Activated naive CD4-positive, alpha-beta T cell treated with anti-CD3 and anti-CD28 coated beads, Interleukin-2, amount 10 ng/mL, durations not matched to agents 7 days and 5 days (primary cell): ENCODE measurements at regions not wholly inside any gene's neighbourhood (a gene's known extent, or its start where the extent isn't known, plus 50 kb on each side); places are given as distances from the start of the nearest gene placed in this dataset.

Experiments
- CTCF ChIA-PET: fragments of 350-600 bp; sonication (Branson Sonifier 250); formaldehyde crosslinking; loops from one replicate; lab custom pipeline; 2021; ENCODE audit warnings: antibody characterized with exemption; lab: Charles Lee
- DNase-seq: peaks from one replicate; pipeline ENCODE4 v3.0.0-alpha.2; 2020
- H3K27ac Mint-ChIP-seq: one replicate; pipeline ENCODE4 v1.8.0; 2021; ENCODE audit warnings: mild to moderate bottlenecking, moderate library complexity, mixed read lengths
- H3K27me3 Mint-ChIP-seq: one replicate; pipeline ENCODE4 v1.8.0; 2021; ENCODE audit warnings: mild to moderate bottlenecking, mixed read lengths
- H3K36me3 Mint-ChIP-seq: one replicate; pipeline ENCODE4 v1.8.0; 2021; ENCODE audit warnings: mixed read lengths
- H3K4me1 Mint-ChIP-seq: one replicate; pipeline ENCODE4 v1.8.0; 2021; ENCODE audit warnings: mixed read lengths
- H3K4me3 Mint-ChIP-seq: one replicate; pipeline ENCODE4 v1.8.0; 2021; ENCODE audit warnings: mild to moderate bottlenecking, moderate library complexity, mixed read lengths
- H3K9me3 Mint-ChIP-seq: one replicate; pipeline ENCODE4 v1.8.0; 2021; ENCODE audit warnings: mixed read lengths

GRCh38 chr21:27314131-27314530, 347.2 kb upstream of the ADAMTS5 start:
- Mint-ChIP-seq H3K27ac (no peak overlapping the region), H3K4me3 (no peak overlapping the region), H3K27me3 (no peaks in the 10 kb centered on the region), H3K9me3 (peaks cover 2% of the 10 kb centered on the region), H3K36me3 (no peaks in the 10 kb centered on the region), H3K4me1 (no peaks in the 10 kb centered on the region)
- DNase-seq, result no peak
- CTCF ChIA-PET, result no interaction called here

GRCh38 chr21:27306791-27307775, 340.2 kb upstream of the ADAMTS5 start:
- CTCF ChIA-PET, result no interaction called here
- no peak for DNase-seq
- H3K27me3 Mint-ChIP-seq, result no peaks in the 10 kb centered on the region
- H3K36me3 Mint-ChIP-seq, result no peaks in the 10 kb centered on the region
- no peaks in the 10 kb centered on the region for H3K4me1 Mint-ChIP-seq
- H3K4me3 Mint-ChIP-seq, result no peak overlapping the region
- H3K27ac Mint-ChIP-seq, result no peak overlapping the region
- peaks cover 3% of the 10 kb centered on the region for H3K9me3 Mint-ChIP-seq

- H3K4me3 Mint-ChIP-seq, result no peak overlapping the region
- H3K27ac Mint-ChIP-seq, result no peak overlapping the region
- DNase-seq, result no peak
- H3K36me3 Mint-ChIP-seq, result no peaks in the 10 kb centered on the region
- no peaks in the 10 kb centered on the region for H3K4me1 Mint-ChIP-seq
- no peaks in the 10 kb centered on the region for H3K27me3 Mint-ChIP-seq
- peaks cover 3% of the 10 kb centered on the region for H3K9me3 Mint-ChIP-seq
- CTCF ChIA-PET, result no interaction called here
These were observed 339.3 kb upstream of the ADAMTS5 start for GRCh38 chr21:27306206-27306605.

DNA sequence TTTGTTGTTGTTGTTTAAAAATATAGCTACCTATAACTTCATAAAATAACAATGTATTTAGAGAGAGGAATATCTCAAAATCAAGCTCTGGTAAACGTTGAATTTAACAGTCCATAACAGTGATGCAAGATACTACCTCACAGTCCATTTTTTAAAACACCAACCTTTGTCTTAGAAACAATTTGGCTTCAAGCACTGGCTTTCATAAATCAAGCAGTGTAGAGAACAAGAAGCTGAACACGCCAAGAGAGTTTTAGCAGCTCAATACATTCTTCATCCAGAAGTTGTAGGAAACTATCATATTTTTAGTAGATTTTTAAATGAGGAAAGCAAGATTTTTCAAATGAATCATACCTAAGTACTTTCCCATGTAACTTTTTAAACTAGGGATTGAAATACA, 334.3 kb upstream of the ADAMTS5 start:
- Mint-ChIP-seq H3K4me3 (no peak overlapping the region), H3K9me3 (peaks cover 7% of the 10 kb centered on the region), H3K27ac (no peak overlapping the region), H3K4me1 (no peaks in the 10 kb centered on the region), H3K36me3 (no peaks in the 10 kb centered on the region), H3K27me3 (no peaks in the 10 kb centered on the region)
- CTCF ChIA-PET, result no interaction called here
- no peak for DNase-seq

DNA sequence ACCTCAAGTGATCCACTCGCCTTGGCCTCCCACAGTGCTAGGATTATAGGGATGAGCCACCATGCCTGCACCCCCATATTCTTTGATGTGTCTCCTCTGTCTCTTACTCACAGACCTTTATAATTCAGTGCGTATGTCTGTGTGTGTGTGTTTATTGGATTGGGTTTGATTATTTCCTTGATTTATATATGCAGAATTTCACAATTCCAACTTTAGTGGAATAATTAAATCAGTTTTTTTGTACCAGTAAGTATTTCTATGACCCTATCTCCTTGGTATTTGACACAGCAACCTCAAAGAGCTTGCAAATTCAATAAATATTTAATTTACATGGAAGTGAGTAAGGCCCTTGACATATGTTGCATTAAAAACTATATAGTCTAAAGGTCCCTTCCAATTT, 333.9 kb upstream of the ADAMTS5 start:
- no peaks in the 10 kb centered on the region for H3K27me3 Mint-ChIP-seq
- H3K4me1 Mint-ChIP-seq, result no peaks in the 10 kb centered on the region
- DNase-seq, result no peak
- H3K9me3 Mint-ChIP-seq, result peaks cover 10% of the 10 kb centered on the region
- CTCF ChIA-PET, result no interaction called here
- H3K4me3 Mint-ChIP-seq, result no peak overlapping the region
- H3K27ac Mint-ChIP-seq, result no peak overlapping the region
- no peaks in the 10 kb centered on the region for H3K36me3 Mint-ChIP-seq

- Mint-ChIP-seq H3K4me3 (no peak overlapping the region), H3K9me3 (peaks cover 14% of the 10 kb centered on the region), H3K36me3 (no peaks in the 10 kb centered on the region), H3K27ac (no peak overlapping the region), H3K4me1 (no peaks in the 10 kb centered on the region), H3K27me3 (no peaks in the 10 kb centered on the region)
- DNase-seq, result no peak
- CTCF ChIA-PET, result no interaction called here
These were observed 331.6 kb upstream of the ADAMTS5 start for GRCh38 chr21:27298465-27298864.

DNA sequence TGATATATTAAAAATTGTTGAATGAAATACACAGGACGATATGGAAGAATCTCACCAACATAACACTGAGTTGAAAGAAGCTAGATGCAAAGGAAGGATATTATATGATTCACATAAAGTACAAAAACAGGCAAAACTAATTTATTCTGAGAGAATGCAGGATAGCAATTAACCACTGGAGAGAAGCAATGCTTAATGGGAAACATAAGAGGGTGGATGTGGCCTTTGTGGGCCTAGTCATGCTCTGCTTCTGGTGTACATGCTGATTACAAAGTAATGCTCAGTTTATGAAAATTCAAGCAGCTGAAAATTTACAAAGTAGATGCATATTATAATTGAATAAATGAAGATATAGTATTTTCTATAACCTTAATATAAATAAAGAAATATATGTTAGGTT, 326.4 kb upstream of the ADAMTS5 start:
- Mint-ChIP-seq H3K4me3 (no peak overlapping the region), H3K9me3 (peaks cover 14% of the 10 kb centered on the region), H3K27ac (no peak overlapping the region), H3K36me3 (no peaks in the 10 kb centered on the region), H3K4me1 (no peaks in the 10 kb centered on the region), H3K27me3 (no peaks in the 10 kb centered on the region)
- DNase-seq, result no peak
- CTCF ChIA-PET, result no interaction called here

- no peak overlapping the region for H3K27ac Mint-ChIP-seq
- no peaks in the 10 kb centered on the region for H3K4me1 Mint-ChIP-seq
These were observed 325.9 kb upstream of the ADAMTS5 start for GRCh38 chr21:27292783-27293182.

DNA sequence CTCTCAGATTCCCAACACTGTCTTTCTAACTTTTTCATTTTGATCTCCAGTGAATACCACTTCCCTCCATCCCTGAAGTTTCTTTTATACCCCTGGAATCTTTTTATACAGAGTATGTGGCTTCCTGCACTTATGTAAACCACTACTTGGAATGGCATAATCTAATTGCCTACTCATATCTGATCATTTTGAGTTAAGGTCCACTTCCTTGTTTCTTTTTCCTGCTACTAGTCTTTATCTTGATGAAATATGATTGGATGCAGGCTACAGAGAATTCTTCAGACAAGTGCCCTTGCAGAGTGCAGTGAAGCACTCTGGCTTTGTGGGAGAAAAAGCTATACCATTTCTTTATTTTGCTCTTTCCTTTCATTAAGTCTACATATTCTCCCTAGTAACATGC, 325.3 kb upstream of the ADAMTS5 start:
- CTCF ChIA-PET, result no interaction called here
- H3K27me3 Mint-ChIP-seq, result no peaks in the 10 kb centered on the region
- no peaks in the 10 kb centered on the region for H3K36me3 Mint-ChIP-seq
- peaks cover 14% of the 10 kb centered on the region for H3K9me3 Mint-ChIP-seq
- no peaks in the 10 kb centered on the region for H3K4me1 Mint-ChIP-seq
- no peak overlapping the region for H3K4me3 Mint-ChIP-seq
- no peak overlapping the region for H3K27ac Mint-ChIP-seq
- no peak for DNase-seq

More at GRCh38 chr21:27292783-27293182, 325.9 kb upstream of the ADAMTS5 start:
- Mint-ChIP-seq H3K27me3 (no peaks in the 10 kb centered on the region), H3K4me3 (no peak overlapping the region), H3K36me3 (no peaks in the 10 kb centered on the region), H3K9me3 (peaks cover 14% of the 10 kb centered on the region)
- CTCF ChIA-PET, result no interaction called here
- DNase-seq, result no peak

DNA sequence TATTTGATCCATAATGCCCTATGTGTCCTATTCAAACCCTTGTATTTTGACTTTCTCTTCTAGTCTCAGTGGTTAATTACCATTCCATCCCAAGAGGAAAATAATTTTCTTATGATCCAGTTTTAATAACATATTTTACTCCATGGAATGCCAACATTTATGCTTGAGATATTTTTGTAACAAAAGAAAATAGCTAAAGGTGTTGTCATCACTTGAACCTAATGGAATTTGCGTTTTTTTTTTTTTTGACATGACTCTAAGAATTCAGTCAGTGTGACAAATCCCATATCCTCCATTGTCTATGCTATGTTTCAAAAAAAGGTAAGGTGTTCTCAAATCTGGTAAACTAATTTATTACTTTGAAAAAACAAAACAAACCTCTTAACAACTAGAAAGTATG, 324.1 kb upstream of the ADAMTS5 start:
- Mint-ChIP-seq H3K9me3 (peaks cover 14% of the 10 kb centered on the region), H3K4me3 (no peak overlapping the region), H3K36me3 (no peaks in the 10 kb centered on the region), H3K27ac (no peak overlapping the region), H3K4me1 (no peaks in the 10 kb centered on the region), H3K27me3 (no peaks in the 10 kb centered on the region)
- DNase-seq, result no peak
- CTCF ChIA-PET, result no interaction called here

DNA sequence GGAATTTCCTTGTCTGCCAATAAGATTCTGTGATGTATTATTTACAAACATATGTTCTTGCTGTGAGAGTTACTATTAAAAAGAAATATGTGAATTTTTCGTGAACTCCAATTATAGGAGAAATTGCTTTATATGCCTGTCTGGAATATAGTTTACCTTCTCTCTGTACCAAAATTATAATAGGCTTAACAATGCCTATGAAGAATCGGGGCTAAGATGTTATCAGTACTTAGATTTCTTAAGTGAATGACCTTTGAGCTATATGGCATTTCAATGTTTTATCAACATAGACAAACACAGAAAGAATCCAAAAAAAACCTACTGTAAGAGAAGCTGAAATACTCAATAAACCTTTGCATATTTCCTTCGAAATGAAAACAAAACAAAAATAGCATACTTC, 323.1 kb upstream of the ADAMTS5 start:
- no peaks in the 10 kb centered on the region for H3K27me3 Mint-ChIP-seq
- no peak overlapping the region for H3K27ac Mint-ChIP-seq
- CTCF ChIA-PET, result no interaction called here
- H3K4me3 Mint-ChIP-seq, result no peak overlapping the region
- H3K9me3 Mint-ChIP-seq, result peaks cover 8% of the 10 kb centered on the region
- DNase-seq, result no peak
- no peaks in the 10 kb centered on the region for H3K4me1 Mint-ChIP-seq
- no peaks in the 10 kb centered on the region for H3K36me3 Mint-ChIP-seq

DNA sequence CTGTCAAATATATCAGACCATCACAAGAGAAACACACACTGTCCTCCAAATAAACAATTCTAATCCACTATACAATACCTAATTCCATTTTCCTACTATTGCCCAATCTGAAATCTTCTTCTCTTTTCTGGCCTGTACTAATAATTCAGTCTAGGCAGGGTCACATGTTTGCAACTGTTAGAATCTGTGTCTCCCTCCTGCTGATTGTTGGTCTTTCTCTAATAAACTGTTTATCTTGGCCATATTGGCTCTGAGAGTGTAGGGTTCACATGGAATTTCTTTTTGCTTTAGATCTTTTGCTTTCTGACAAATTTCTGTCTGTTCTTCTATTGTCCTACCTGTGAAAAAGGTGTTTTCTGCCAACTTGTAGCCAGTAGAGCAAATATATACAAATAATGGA, 319.9 kb upstream of the ADAMTS5 start:
- Mint-ChIP-seq H3K27me3 (no peaks in the 10 kb centered on the region), H3K4me3 (no peak overlapping the region), H3K9me3 (no peaks in the 10 kb centered on the region), H3K36me3 (no peaks in the 10 kb centered on the region), H3K4me1 (no peaks in the 10 kb centered on the region), H3K27ac (no peak overlapping the region)
- DNase-seq, result no peak
- CTCF ChIA-PET, result no interaction called here

DNA sequence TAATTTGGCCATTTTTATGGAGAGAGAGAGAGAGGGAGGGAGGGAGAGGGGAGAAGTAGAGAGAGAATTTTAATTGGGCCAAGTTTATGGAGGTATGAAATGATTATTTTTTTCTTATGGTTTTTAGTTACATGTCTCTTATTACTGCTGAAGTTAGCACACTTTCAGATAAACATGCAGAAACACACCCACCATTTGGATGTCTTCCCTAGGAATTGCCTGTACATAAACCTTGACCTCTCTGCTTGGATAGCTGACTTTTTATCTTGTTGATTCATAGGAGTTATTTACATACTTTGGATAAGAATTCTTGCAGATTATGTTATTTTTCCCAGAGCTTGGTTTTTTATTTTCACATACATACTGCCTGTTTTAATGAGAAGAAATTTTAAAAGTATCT, 310.2 kb upstream of the ADAMTS5 start:
- peaks cover 2% of the 10 kb centered on the region for H3K9me3 Mint-ChIP-seq
- no peaks in the 10 kb centered on the region for H3K4me1 Mint-ChIP-seq
- H3K27me3 Mint-ChIP-seq, result no peaks in the 10 kb centered on the region
- no peak for DNase-seq
- CTCF ChIA-PET, result no interaction called here
- H3K4me3 Mint-ChIP-seq, result no peak overlapping the region
- H3K27ac Mint-ChIP-seq, result no peak overlapping the region
- no peaks in the 10 kb centered on the region for H3K36me3 Mint-ChIP-seq

GRCh38 chr21:27275294-27275927, 308.5 kb upstream of the ADAMTS5 start:
- CTCF ChIA-PET, result no interaction called here
- Mint-ChIP-seq H3K27me3 (no peaks in the 10 kb centered on the region), H3K36me3 (no peaks in the 10 kb centered on the region), H3K4me1 (no peaks in the 10 kb centered on the region), H3K4me3 (no peak overlapping the region), H3K9me3 (no peaks in the 10 kb centered on the region), H3K27ac (no peak overlapping the region)
- no peak for DNase-seq

DNA sequence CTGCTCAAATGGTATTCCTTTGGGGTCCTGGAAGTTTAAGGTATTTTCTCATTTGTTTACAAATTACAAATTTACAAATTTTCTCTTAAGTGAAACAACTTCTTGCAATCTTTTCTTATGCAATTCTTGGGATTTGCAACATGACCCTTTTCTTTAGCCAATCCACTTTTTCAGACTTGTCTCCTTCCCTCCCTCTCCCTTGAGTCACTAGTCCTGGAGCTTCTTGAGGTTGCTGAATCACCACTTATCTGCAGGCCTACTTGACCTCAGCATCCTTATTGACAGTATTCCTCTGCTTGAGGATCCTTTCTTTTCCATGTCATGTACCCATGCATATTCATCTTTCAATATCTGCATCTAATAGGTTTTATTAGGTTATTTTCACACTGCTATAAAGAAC, 302.8 kb upstream of the ADAMTS5 start:
- Mint-ChIP-seq H3K4me3 (no peak overlapping the region), H3K27me3 (no peaks in the 10 kb centered on the region), H3K36me3 (no peaks in the 10 kb centered on the region), H3K27ac (no peak overlapping the region), H3K4me1 (no peaks in the 10 kb centered on the region), H3K9me3 (no peaks in the 10 kb centered on the region)
- CTCF ChIA-PET, result no interaction called here
- no peak for DNase-seq
